ENCODE measurements at regions not wholly inside any gene's neighbourhood (a gene's known extent, or its start where the extent isn't known, plus 50 kb on each side); places are given as distances from the start of the nearest gene placed in this dataset.
"Not testable (repeated sequence)": the region's sequence is repeated elsewhere in the genome, so short reads cannot be mapped to it uniquely, and the experiment has no call there.

DNA sequence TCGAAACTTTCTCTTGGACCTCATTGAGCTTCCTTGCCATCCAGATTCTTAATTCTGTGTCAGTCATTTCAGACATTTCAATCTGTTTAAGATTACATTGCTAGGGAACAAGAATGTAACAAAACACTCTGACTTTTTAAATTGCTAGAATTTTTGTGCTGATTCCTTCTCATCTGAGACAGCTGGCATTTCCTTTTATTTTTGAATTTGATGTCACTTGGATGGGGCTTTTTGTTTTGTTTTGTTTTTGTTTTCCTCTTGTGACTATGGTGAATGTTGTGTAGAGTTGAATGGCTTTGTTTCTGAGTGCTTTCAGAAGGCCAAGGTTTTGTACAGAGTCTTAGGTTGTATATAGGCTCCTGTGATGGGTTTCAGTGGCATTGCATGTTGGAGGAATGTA lies 1129.3 kb downstream of the NAALADL2 start:
- DNase-seq (ENCODE audit: low read depth in 3 of 3, low spot score in 1 of 3), result no peak

DNA sequence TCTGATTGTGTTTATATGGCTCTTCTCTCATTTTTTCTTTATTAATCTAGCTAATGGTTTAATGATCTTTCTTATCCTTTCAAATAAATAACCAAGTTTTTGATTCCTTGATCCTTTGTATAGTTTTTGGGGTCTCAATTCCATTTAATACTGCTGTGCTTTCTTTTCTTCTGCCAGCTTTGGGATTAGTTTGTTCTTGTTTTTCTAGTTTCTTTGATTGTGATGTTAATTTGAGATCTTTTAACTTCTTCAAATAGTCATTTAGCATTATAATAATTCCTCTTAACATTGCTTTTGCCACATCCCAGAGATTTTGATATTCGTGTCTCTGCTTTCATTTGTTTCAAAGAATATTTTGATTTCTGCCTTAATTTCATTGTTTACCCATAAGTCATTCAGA lies 1126.6 kb downstream of the NAALADL2 start:
- no peak for DNase-seq (ENCODE audit: low read depth in 3 of 3, low spot score in 1 of 3)

DNA sequence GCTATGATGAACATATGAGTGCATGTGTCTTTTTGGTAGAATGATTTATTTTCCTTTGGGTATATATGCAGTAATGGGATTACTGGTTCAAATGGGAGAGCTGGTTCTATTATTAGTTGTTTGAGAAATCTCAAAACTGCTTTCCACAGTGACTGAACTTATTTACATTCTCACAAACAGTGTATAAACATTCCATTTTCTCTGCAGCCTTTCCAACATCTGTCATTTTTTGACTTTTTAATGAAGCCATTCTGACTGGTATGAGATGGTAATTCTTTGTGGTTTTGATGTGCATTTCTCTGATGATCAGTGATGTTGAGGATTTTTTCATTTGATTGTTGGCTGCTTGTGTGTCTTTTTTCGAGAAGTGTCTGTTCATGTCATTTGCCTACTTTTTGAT lies 1124.2 kb downstream of the NAALADL2 start:
- DNase-seq (ENCODE audit: low read depth in 3 of 3, low spot score in 1 of 3), result no peak

DNA sequence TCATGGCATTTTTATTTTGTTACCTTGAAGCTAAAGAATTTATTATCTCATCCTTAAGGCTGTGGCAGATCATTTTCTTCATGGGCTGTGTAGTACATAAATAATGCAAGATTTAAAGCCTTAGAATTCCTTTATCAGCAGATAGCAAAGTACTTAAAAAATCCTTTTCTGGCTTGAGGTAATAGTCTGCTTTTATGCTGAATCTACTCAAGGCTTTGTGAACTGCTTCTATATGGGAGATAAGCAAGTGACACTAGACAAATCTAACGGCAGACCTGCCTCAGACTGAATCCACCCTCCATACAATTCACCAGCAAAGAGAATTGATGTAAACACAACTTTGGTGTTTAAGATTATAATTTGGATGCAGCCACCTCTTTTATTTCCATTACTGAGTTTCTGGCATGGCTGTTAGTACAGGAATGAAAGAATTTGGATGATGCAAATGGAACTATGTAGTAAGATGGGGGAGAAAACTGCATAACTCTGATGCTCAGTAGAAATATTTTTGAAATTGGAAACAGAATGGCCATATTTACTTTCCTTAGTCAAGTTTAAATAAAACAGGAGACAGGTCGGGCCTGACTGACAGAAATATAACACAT lies 1121.5 kb downstream of the NAALADL2 start:
- no peak for DNase-seq (ENCODE audit: low read depth in 3 of 3, low spot score in 1 of 3)

DNA sequence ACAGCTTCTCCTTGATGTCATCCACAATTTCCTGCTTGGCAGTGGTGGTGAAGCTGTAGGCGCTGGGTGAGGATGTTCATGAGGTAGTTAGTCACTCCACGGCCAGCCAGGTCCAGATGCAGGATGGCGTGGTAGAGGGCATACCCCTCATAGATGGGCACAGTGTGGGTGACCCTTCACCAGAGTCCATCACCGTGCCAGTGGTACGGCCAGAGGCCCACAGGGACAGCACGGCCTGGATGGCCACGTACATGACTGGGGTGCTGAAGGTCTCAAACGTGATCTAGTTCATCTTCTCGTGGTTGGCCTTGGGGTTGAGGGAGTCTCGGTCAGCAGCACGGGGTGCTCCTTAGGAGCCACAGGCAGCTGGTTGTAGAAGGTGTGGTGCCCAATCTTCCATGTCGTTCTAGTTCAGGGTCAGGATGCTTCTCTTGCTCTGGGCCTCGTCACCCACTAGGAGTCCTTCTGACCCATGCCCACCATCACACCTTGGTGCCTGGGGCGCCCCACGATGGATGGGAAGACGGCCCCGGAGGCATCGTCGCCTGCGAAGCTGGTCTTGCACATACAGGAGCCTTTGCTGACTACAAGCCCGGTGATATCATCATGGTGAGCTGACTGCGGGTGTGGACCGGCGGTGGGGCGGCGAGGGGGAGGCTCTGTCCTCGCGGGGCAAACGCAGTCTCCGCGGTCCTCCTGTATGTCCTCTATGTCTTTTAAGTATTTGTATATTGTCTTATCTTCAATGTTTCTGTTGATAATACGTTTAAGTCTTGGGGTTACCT lies 1119.0 kb downstream of the NAALADL2 start:
- DNase-seq (ENCODE audit: low read depth in 3 of 3, low spot score in 1 of 3), result no peak

DNA sequence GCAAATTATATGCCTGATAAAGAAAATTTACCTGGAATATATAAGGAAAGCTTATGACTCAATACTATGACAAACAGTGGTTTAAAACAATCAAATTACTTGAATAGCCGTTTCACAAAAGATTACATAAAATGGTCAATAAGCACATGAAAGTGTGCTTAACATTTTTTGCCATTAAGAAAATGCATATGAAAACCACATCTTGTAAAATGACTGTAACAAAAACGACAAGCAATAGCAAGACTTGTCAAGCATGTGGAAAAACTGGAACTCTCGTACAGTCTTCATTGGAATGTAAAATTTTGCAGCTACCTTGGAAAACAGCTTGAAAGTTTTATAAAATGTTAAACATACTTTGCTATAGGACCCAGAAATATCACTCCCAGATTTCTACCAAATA lies 1110.3 kb downstream of the NAALADL2 start:
- DNase-seq (ENCODE audit: low read depth in 3 of 3, low spot score in 1 of 3), result no peak

DNA sequence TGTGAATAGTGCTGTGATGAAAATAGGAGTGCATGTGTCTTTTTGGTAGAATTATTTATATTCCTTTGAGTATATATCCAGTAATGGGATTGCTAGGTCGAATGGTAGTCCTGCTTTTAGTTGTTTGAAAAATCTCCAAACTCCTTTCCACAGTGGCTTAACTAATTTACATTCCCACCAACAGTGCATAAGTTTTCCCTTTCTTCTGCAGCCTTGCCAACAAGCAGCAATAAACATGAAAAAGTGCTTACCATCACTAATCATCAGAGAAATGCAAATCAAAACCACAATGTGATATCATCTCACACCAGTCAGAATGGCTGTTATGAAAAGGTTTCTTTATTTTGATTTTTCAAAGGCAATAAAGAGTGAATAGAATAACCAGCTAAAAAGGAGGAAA lies 1105.9 kb downstream of the NAALADL2 start:
- no peak for DNase-seq (ENCODE audit: low read depth in 3 of 3, low spot score in 1 of 3)

DNA sequence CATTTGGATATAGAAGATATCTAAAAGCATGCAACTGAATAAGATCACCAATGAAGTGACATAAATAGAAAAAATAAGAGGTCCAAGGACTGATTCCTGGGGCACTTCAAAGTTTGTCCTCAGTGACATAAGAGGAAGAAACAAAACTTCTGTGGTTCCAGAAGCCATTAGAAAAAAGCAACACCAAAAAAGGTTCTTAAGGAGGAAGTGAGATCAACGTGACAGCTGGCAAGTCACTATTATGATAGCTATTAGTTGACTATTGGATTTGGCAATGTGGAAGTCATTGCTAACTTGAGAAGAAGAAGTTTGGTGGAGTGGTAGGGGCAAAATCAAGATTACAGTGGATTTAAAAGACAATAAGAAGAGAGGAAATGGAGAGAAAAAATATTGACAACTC lies 1098.3 kb downstream of the NAALADL2 start:
- no peak for DNase-seq (ENCODE audit: low read depth in 3 of 3, low spot score in 1 of 3)

DNA sequence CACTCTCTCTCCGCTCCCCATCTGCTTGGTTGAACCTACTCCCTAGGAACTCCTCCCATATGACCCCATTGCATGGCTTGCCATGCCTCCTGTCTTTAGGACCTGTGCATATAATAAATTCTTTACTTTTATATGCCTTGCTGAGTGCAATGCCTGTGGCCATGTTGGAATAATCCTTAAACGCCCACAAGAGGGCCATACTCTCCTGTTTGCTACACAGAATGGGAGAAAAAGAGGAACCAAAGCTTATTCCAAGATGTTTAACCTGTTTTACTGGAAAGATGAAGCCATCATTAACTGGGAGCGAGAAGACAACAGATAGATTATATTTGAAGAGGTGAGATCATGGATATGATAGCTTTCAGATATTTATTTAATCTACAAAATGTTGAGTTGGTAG lies 1097.8 kb downstream of the NAALADL2 start:
- DNase-seq (ENCODE audit: low read depth in 3 of 3, low spot score in 1 of 3), result no peak

DNA sequence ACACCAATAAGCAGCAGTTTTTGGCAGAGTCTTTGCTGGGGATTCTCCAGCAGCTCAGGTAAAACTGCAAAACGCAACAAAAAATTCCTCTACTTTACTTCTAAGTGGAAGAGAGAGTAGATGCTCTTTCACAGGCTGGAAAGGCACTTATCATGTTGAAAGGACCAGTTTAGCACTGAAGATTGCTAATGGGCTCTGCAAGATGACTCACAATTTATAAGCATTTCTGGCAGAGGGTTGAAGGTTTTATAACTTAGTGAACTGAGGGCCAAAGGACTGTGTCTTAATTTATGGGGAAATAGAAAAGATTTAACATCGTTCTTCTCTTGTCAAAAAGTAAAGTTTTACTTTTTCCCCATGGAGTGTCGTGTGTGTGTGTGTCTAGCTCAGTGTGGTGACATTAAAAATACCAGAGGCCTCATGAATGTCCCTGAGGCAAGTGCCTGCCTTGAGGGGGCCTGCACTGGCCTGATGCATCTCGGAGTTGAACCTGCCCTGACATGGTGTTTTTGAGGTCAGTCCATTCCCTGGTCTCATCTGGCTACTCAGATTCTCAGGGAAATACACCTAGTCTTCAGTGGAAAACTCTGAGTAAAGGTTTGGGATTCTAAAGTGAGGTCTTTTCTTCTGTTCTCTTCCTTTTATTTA lies 1092.0 kb downstream of the NAALADL2 start:
- DNase-seq (ENCODE audit: low read depth in 3 of 3, low spot score in 1 of 3), result no peak

DNA sequence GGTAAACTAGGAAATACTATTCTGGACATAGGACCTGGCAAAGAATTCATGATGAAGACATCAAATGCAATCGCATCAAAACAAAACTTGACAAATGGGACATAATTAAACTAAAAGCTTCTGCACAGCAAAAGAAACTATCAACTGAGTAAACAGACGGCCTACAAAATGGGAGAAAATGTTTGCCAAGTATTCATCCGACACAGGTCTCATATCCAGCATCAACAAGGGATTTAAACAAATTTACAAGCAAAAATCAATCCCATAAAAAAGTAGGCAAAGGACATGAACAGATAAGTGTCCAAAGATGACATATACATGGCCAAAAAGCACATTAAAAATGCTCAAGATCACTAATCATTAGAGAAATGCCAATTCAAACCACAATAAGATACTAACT lies 1088.9 kb downstream of the NAALADL2 start:
- no peak for DNase-seq (ENCODE audit: low read depth in 3 of 3, low spot score in 1 of 3)

DNA sequence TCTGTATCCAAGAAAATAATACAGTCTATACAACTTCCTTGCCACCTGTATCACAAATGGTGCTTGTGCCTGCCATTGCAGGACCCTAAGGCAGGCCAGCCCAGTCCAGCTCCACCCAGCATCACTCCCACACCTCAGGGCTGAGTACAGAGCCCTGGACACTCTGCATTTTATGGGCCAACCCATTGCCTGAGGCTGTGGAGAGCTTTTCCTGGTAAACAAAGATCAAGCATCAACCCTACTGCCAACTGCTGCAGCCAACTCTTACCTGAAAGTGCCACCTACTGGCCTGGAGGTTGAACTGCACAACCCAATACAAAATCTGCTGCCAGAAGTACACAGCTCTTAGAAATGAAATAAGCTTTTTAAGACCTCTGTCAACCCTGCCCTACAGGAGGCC lies 1082.2 kb downstream of the NAALADL2 start:
- DNase-seq (ENCODE audit: low read depth in 3 of 3, low spot score in 1 of 3), result no peak

DNA sequence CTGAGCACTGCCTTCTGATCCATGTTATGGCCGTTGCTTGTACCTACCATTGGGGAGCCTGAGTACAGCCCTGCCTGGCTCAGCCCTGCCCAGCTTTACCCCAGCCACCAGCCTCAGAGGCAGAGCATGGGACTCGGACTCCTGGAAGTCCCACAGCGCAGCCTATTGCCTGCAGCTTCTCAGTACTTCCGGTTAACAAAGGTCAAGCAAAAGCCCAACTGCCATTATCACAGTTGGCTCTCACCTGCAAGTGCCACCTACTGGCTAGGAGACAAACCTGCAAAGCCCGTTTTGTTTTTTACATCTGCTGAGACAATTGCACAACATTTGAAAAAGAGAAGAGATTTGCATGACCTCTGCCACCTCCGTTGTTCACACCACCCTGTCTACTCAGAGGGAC lies 1081.7 kb downstream of the NAALADL2 start:
- DNase-seq (ENCODE audit: low read depth in 3 of 3, low spot score in 1 of 3), result no peak

DNA sequence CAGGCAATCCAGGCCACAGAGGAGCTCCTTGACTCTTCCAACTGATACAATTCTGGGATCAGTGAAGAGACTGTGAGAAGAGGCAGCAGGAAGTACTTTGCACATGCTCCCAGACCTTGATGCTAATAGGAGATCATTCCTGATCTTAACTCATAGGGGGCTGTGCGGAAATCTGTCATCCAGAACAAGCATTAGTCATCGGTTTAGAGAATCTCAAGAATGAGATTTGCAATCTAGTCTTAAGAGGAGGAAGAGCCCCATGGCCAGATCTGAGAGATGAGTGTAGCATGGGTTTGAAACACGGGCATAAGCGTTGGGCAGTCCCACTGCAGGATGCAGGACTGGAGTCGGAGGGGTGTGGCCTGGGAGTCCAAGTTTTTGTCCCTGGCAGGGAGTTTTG lies 1081.1 kb downstream of the NAALADL2 start:
- no peak for DNase-seq (ENCODE audit: low read depth in 3 of 3, low spot score in 1 of 3)

DNA sequence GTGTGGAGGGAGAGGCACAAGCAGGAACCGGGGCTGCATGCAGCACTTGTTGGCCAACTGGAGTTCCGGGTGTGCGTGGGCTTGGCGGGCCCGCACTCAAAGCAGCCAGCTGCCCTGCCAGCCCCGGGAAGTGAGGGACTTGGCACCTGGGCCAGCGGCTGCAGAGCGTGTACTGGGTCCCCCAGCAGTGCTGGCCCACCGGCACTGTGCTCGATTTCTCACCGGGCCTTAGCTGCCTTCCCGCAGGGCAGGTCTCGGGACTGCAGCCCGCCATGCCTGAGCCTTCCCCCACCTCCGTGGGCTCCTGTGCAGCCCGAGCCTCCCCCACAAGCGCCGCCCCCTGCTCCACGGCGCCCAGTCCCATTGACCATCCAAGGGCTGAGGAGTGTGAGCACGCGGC lies 1078.2 kb downstream of the NAALADL2 start:
- DNase-seq (ENCODE audit: low read depth in 3 of 3, low spot score in 1 of 3), result not testable (repeated sequence)

DNA sequence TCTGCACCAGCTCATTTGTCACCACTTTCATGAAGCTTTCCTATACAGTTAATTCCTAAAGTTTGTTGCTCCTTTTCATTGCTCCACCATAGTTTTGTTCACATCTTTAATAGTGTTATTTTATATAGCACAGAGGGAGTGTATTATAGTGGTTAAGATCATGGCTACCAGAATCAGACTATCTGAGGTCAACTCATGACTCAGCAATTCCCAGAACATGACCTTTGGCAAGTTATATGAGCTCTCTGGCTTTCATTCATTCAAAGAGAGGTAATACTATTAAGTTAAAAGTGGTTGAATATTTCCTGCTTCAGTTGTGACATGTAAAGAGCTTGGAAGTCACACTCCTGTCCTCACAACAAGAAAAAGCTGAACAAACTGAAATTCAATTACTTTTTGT lies 1073.5 kb downstream of the NAALADL2 start:
- DNase-seq (ENCODE audit: low read depth in 3 of 3, low spot score in 1 of 3), result no peak

DNA sequence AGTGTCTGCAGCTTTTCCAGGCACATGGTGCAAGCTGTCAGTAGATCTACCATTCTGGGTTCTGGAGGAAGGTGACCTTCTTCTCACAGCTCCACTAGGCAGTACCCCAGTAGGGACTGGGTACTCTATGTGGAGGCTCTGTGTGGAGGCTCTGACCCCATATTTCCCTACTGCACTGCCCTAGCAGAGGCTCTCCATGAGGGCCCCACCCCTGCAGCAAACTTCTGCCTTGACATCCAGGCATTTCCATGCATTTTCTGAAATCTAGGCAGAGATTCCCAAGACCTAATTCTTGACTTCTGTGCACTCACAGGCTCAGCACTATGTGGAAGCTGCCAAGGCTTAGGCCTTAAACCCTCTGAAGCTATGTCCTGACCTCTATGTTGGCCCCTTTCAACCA lies 1060.0 kb downstream of the NAALADL2 start:
- DNase-seq (ENCODE audit: low read depth in 3 of 3, low spot score in 1 of 3), result no peak

DNA sequence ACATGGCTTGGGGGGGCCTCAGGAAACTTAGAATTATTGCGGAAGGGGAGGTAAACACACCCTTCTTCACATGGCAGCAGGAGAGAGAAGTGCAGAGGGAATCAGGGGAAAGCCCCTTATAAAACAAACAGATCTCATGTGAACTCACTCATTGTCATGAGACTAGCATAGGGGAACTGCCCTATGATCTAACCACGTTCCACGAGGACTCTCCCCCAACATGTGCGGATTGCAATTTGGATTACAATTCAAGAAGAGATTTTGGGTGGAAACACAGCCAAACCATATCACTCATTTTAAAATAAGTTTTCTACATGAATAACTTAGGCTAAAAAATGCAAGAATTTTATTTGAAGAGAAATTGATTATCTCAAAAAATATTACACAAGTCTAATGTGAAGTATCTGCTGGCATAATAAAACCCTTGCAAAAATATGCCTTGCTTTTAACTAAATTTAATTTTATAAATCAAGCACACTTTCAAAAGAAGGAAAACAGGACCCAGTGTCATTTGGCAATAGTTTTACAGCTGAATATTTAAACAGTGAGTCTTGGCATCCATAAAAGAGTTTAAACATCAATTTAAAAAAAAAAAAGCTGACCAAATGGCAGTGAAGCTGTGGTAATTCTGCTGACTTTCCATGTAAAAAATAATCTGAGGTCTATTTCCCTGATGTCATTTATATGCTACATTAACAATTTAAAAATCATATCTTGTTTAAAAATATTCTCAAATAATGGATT lies 1057.2 kb downstream of the NAALADL2 start:
- no peak for DNase-seq (ENCODE audit: low read depth in 3 of 3, low spot score in 1 of 3)

DNA sequence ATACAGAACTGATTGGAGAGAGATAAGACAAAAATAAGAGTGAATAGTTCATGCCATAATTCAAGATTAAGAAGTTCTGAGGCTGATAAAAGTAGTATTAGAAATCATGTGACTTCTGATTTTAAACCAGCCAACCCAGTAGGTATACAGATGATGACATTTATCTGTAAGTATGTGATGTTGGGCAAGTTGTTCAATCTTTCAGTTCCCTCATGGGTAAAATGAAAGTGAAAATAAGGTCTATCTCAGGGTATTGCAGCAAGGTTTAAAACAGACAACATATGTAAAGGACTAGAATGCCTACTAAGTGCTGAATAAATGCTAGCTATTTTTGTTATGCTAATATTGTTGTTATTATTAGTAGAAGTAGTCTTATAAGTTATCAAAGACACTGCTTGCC lies 1055.7 kb downstream of the NAALADL2 start:
- DNase-seq (ENCODE audit: low read depth in 3 of 3, low spot score in 1 of 3), result no peak

DNA sequence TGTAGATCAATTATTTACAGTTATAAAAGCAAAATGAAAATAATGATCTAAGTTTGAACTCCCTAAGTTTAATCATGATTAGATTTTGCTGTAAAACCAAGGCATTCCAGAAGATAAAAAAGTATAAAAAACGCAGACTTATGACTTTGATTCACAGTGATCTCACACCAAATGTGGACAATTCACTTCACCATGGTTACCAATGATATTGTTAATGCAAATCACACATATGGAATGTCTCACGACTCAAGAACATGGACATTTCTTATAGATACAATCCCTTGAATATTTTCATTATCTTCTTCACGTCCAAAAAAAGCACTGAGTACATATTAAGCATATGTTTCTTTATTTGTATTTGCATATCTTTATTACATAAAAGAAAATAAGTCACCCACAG lies 1054.2 kb downstream of the NAALADL2 start:
- DNase-seq (ENCODE audit: low read depth in 3 of 3, low spot score in 1 of 3), result no peak

DNA sequence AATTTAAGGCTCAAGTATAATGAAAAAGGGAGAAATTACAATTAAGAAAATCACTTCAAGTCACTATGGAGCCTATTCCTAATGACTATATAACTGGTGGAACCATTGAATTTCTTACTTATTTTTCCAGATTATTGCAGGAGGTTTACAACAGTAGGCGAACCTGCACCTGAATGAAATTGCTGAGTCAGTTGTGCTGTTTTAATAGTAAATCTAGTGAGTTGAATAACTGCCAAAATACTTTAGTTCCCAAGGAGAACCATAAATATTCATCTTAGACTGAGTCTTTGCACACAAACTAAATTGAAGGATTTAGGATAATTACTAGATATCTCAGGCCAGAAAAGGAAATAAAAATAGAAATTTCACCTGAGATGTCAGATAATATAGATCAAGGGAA lies 1052.8 kb downstream of the NAALADL2 start:
- DNase-seq (ENCODE audit: low read depth in 3 of 3, low spot score in 1 of 3), result no peak

DNA sequence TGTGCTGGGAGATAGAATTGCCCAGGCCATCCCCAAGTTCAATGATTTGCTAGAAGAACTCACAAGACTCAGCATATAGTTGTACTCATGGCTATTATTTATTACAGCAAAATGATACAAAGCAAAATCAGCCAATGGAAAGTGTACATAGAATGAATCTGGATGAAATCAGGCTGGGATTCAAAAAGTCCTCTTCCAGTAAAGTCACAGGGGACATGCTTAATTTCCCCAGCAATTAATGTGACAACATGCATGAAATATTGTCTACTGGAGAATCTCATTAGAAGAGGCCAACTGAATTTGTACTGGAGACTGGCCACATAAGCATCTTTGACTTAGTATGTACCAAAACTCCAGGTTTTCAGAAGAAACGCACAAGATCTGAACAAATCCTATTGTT lies 1043.1 kb downstream of the NAALADL2 start:
- DNase-seq (ENCODE audit: low read depth in 3 of 3, low spot score in 1 of 3), result no peak

Data from stimulated activated CD4-positive, alpha-beta T cell treated with anti-CD3 and anti-CD28 coated beads, TNF-alpha, amount 100 ng/mL, for 1 hour (primary cell).